RCC 7860 (cell line): ENCODE measurements at regions not wholly inside any gene's neighbourhood (a gene's known extent, or its start where the extent isn't known, plus 50 kb on each side); places are given as distances from the start of the nearest gene placed in this dataset.
A peak's percentile ranks its signal among the peaks of the same experiment; 100 is the strongest.
"Not testable (repeated sequence)": the region's sequence is repeated elsewhere in the genome, so short reads cannot be mapped to it uniquely, and the experiment has no call there.

Source experiments
- DNase-seq: peaks from one replicate; pipeline ENCODE4 v3.0.0-alpha.2; 2015; ENCODE audit warnings: low spot score
- FAIRE-seq: peaks from 2 replicates; lab custom pipeline; 2012; peaks lifted over from hg19 to GRCh38; lab: Jason Lieb, UNC

- FAIRE-seq (no peak), DNase-seq (no peak)
These were observed 120.2 kb upstream of the ALCAM start for GRCh38 chr3:105246536-105246935.

- FAIRE-seq (no peak), DNase-seq (no peak)
These were observed 113.5 kb upstream of the ALCAM start for GRCh38 chr3:105253225-105253624.

GRCh38 chr3:105254154-105254553 lies 112.6 kb upstream of the ALCAM start:
- DNase-seq, result no peak
- no peak for FAIRE-seq

GRCh38 chr3:105255350-105255749 lies 111.4 kb upstream of the ALCAM start:
- DNase-seq (no peak), FAIRE-seq (no peak)

GRCh38 chr3:105259496-105259895 lies 107.2 kb upstream of the ALCAM start:
- FAIRE-seq, result no peak

GRCh38 chr3:105260385-105260784 lies 106.3 kb upstream of the ALCAM start:
- FAIRE-seq (no peak), DNase-seq (no peak)

More at GRCh38 chr3:105259496-105259895, 107.2 kb upstream of the ALCAM start:
- DNase-seq, result no peak

GRCh38 chr3:105274536-105274935 lies 92.2 kb upstream of the ALCAM start:
- no peak for DNase-seq

GRCh38 chr3:105274958-105275357 lies 91.8 kb upstream of the ALCAM start:
- FAIRE-seq, result no peak
- DNase-seq, result no peak

More at GRCh38 chr3:105274536-105274935, 92.2 kb upstream of the ALCAM start:
- no peak for FAIRE-seq

GRCh38 chr3:105277656-105278055 lies 89.1 kb upstream of the ALCAM start:
- DNase-seq (no peak), FAIRE-seq (no peak)

GRCh38 chr3:105278688-105279087 lies 88.0 kb upstream of the ALCAM start:
- no peak for DNase-seq
- no peak for FAIRE-seq

GRCh38 chr3:105281989-105282388 lies 84.7 kb upstream of the ALCAM start:
- no peak for DNase-seq
- FAIRE-seq, result no peak

GRCh38 chr3:105284876-105285275 lies 81.8 kb upstream of the ALCAM start:
- DNase-seq (no peak), FAIRE-seq (no peak)

GRCh38 chr3:105285653-105286241 lies 81.0 kb upstream of the ALCAM start:
- DNase-seq (no peak), FAIRE-seq (no peak)

- FAIRE-seq (no peak), DNase-seq (no peak)
These were observed 73.3 kb upstream of the ALCAM start for GRCh38 chr3:105293441-105293840.

- DNase-seq, FAIRE-seq: not testable (repeated sequence)
These were observed 70.4 kb upstream of the ALCAM start for GRCh38 chr3:105296182-105296822.

- FAIRE-seq (no peak), DNase-seq (peak; percentile 29)
These were observed 62.2 kb upstream of the ALCAM start for GRCh38 chr3:105304487-105304886.

GRCh38 chr3:105315144-105315543 lies 51.6 kb upstream of the ALCAM start:
- no peak for FAIRE-seq
- DNase-seq, result no peak

GRCh38 chr3:105315815-105316214 lies 50.9 kb upstream of the ALCAM start:
- no peak for FAIRE-seq
- no peak for DNase-seq

- FAIRE-seq, result no peak
These were observed 50.4 kb upstream of the ALCAM start for GRCh38 chr3:105316331-105316730.

More at GRCh38 chr3:105316331-105316730, 50.4 kb upstream of the ALCAM start:
- DNase-seq, result no peak
